Sigmoid colon (tissue), 4 donors: ENCODE measurements at regions not wholly inside any gene's neighbourhood (a gene's known extent, or its start where the extent isn't known, plus 50 kb on each side); places are given as distances from the start of the nearest gene placed in this dataset.

Source experiments
- CTCF ChIP-seq, 4 experiments: fragments of 450-650 bp in 3 of 4; fragments of 200-600 bp in 1 of 4; IDR thresholded peaks; one replicate each; pipeline ENCODE4 v1.5.1; 2016 to 2019; ENCODE audit warnings: antibody characterized with exemption in 4 of 4, mild to moderate bottlenecking in 3 of 4, moderate library complexity in 2 of 4
- EP300 ChIP-seq, 4 donors: sonication (generic); formaldehyde crosslinking; IDR thresholded peaks; one replicate each; pipeline ENCODE4 v1.6.1; 2017; ENCODE audit warnings: antibody characterized with exemption in 4 of 4
- POLR2A ChIP-seq, 2 donors: fragments of 450-650 bp; IDR thresholded peaks; one replicate each; pipeline ENCODE4 v1.6.1; 2016; ENCODE audit warnings: antibody characterized with exemption in 2 of 2, mild to moderate bottlenecking in 2 of 2, moderate library complexity in 2 of 2
- POLR2AphosphoS5 ChIP-seq, 4 donors: sonication (generic); formaldehyde crosslinking; IDR thresholded peaks; one replicate each; pipeline ENCODE4 v1.6.1; 2017; ENCODE audit warnings: antibody characterized with exemption in 4 of 4

- TF ChIP-seq CTCF (IDR thresholded peaks at IDR 0.05) (no peak), POLR2A (IDR thresholded peaks at IDR 0.05) (no peak), POLR2AphosphoS5 (IDR thresholded peaks at IDR 0.05) (no peak), EP300 (IDR thresholded peaks at IDR 0.05) (no peak)
These were observed 114.6 kb upstream of the ARHGAP28 start for GRCh38 chr18:6614952-6615351.
